ENCODE measurements at regions not wholly inside any gene's neighbourhood (a gene's known extent, or its start where the extent isn't known, plus 50 kb on each side); places are given as distances from the start of the nearest gene placed in this dataset.

- TF ChIP-seq CTCF (IDR thresholded peaks at IDR 0.05) (no peak), POLR2A (IDR thresholded peaks at IDR 0.05) (no peak)
These were observed 915.6 kb downstream of the KCNMA1 start for GRCh38 chr10:76721891-76722505.

Data from body of pancreas (tissue), 4 donors.